Neural cell (in vitro differentiated cells): ENCODE measurements at regions not wholly inside any gene's neighbourhood (a gene's known extent, or its start where the extent isn't known, plus 50 kb on each side); places are given as distances from the start of the nearest gene placed in this dataset.

Experiments used
- H2AFZ ChIP-seq: fragments of 200-600, 300-800 bp; sonication (generic), shearing (Covaris generic); 2 replicates; pipeline ENCODE4 v1.6.0; 2014; ENCODE audit warnings: low read depth, mild to moderate bottlenecking, antibody characterized with exemption, low read length, moderate library complexity
- H3F3A ChIP-seq: fragments of 200-600 bp; shearing (Covaris generic); 2 replicates; pipeline ENCODE4 v1.6.1; 2016; ENCODE audit warnings: mild to moderate bottlenecking, moderate library complexity, mixed read lengths, antibody characterized with exemption, low read length; ENCODE audit not compliant: insufficient read depth, poor library complexity, severe bottlenecking
- H3K27ac ChIP-seq: fragments of 200-600, 300-800 bp; sonication (generic), shearing (Covaris generic); 2 replicates; pipeline ENCODE4 v1.5.1; 2014; ENCODE audit warnings: mild to moderate bottlenecking, low read length, moderate library complexity
- H3K27me3 ChIP-seq: fragments of 300-800, 200-600 bp; sonication (generic), shearing (Covaris generic); 2 replicates; pipeline ENCODE4 v1.6.0; 2014; ENCODE audit warnings: mild to moderate bottlenecking, low read depth, low read length, moderate library complexity; ENCODE audit not compliant: insufficient read depth
- H3K36me3 ChIP-seq: fragments of 300-800, 200-600 bp; sonication (generic), shearing (Covaris generic); 2 replicates; pipeline ENCODE4 v1.5.1; 2014; ENCODE audit warnings: mild to moderate bottlenecking, antibody characterized with exemption, low read length, moderate library complexity; ENCODE audit not compliant: insufficient read depth
- H3K4me2 ChIP-seq: fragments of 300-800, 200-600 bp; sonication (generic), shearing (Covaris generic); 2 replicates; pipeline ENCODE4 v1.6.0; 2014; ENCODE audit warnings: mild to moderate bottlenecking, low read length
- H3K4me3 ChIP-seq: fragments of 300-800, 200-600 bp; sonication (generic), shearing (Covaris generic); 2 replicates; pipeline ENCODE4 v1.5.1; 2014; ENCODE audit warnings: mild to moderate bottlenecking, low read length, moderate library complexity
- H3K79me2 ChIP-seq: fragments of 200-600 bp; shearing (Covaris generic); replicated peaks from 2 replicates; pipeline ENCODE4 v1.6.0; 2014; ENCODE audit warnings: mild to moderate bottlenecking, low read length, moderate library complexity; ENCODE audit not compliant: insufficient read depth
- H3K9ac ChIP-seq: fragments of 300-800, 200-600 bp; sonication (generic), shearing (Covaris generic); 2 replicates; pipeline ENCODE4 v1.6.1; 2016; ENCODE audit warnings: mild to moderate bottlenecking, low read length, mixed read lengths
- H3K9me2 ChIP-seq: fragments of 200-600 bp; shearing (Covaris generic); 2 replicates; pipeline ENCODE4 v1.6.1; 2016; ENCODE audit warnings: mild to moderate bottlenecking, low read length, mixed read lengths; ENCODE audit not compliant: insufficient read depth
- H3K9me3 ChIP-seq: fragments of 200-600, 300-800 bp; sonication (generic), shearing (Covaris generic); 2 replicates; pipeline ENCODE4 v1.6.1; 2016; ENCODE audit warnings: mild to moderate bottlenecking, mixed run types, low read length, moderate library complexity, mixed read lengths
- H4K20me1 ChIP-seq: fragments of 200-600 bp; shearing (Covaris generic); 2 replicates; pipeline ENCODE4 v1.6.1; 2016; ENCODE audit warnings: mild to moderate bottlenecking, mixed run types; ENCODE audit not compliant: insufficient read depth
- CTCF ChIP-seq: fragments of 450-650 bp; IDR thresholded peaks from 2 replicates; pipeline ENCODE4 v1.5.1; 2014; ENCODE audit warnings: antibody characterized with exemption, mild to moderate bottlenecking, moderate library complexity; ENCODE audit not compliant: poor library complexity, severe bottlenecking
- EP300 ChIP-seq: fragments of 450-650 bp; conservative IDR thresholded peaks from 2 replicates; pipeline ENCODE4 v1.6.1; 2014; ENCODE audit warnings: antibody characterized with exemption, mild to moderate bottlenecking, moderate library complexity; ENCODE audit not compliant: poor library complexity, severe bottlenecking
- EZH2 ChIP-seq: fragments of 200-600, 300-800 bp; shearing (Covaris generic), sonication (generic); IDR thresholded peaks from 2 replicates; pipeline ENCODE4 v1.6.1; 2014; ENCODE audit warnings: antibody characterized with exemption, low read length, borderline replicate concordance, mild to moderate bottlenecking; ENCODE audit not compliant: insufficient read depth, poor library complexity, severe bottlenecking
- MXI1 ChIP-seq: fragments of 450-650 bp; conservative IDR thresholded peaks from 2 replicates; pipeline ENCODE4 v1.6.1; 2014; ENCODE audit warnings: antibody characterized with exemption, mild to moderate bottlenecking; ENCODE audit not compliant: poor library complexity, severe bottlenecking
- POLR2AphosphoS5 ChIP-seq: IDR thresholded peaks from 2 replicates; pipeline ENCODE4 v1.6.1; 2012
- RAD21 ChIP-seq: fragments of 450-650 bp; conservative IDR thresholded peaks from 2 replicates; pipeline ENCODE4 v1.6.1; 2014; ENCODE audit warnings: antibody characterized with exemption, mild to moderate bottlenecking, moderate library complexity
- REST ChIP-seq: IDR thresholded peaks from 2 replicates; pipeline ENCODE4 v1.6.1; 2012; ENCODE audit warnings: borderline replicate concordance
- SMC3 ChIP-seq: fragments of 450-650 bp; conservative IDR thresholded peaks from 2 replicates; pipeline ENCODE4 v1.6.1; 2014; ENCODE audit warnings: antibody characterized with exemption, mild to moderate bottlenecking, moderate library complexity; ENCODE audit not compliant: poor library complexity
- TAF1 ChIP-seq: IDR thresholded peaks from 2 replicates; pipeline ENCODE4 v1.6.1; 2012; ENCODE audit warnings: low read depth

GRCh38 chr2:126782648-126783047 is 116.0 kb upstream of the TEX51 start:
- Histone ChIP-seq H3K9me3 (no peaks in the 10 kb centered on the region), H3K27me3 (no peaks in the 10 kb centered on the region), H2AFZ (no peak overlapping the region), H3K4me3 (no peak overlapping the region), H3K79me2 (no peaks in the 10 kb centered on the region), H4K20me1 (no peaks in the 10 kb centered on the region), H3K27ac (no peak overlapping the region), H3K36me3 (no peaks in the 10 kb centered on the region), H3K4me2 (no peak overlapping the region), H3K9ac (no peak overlapping the region), H3F3A (no peaks in the 10 kb centered on the region), H3K9me2 (no peaks in the 10 kb centered on the region)
- no peak for TF ChIP-seq SMC3
- TF ChIP-seq REST, result no peak
- no peak for TF ChIP-seq CTCF
- no peak for TF ChIP-seq EP300
- TF ChIP-seq EZH2, result no peak
- TF ChIP-seq TAF1, result no peak
- no peak for TF ChIP-seq RAD21
- no peak for TF ChIP-seq POLR2AphosphoS5
- no peak for TF ChIP-seq MXI1

GRCh38 chr2:126783341-126783740 is 115.3 kb upstream of the TEX51 start:
- Histone ChIP-seq H2AFZ (no peak overlapping the region), H3K36me3 (no peaks in the 10 kb centered on the region), H4K20me1 (no peaks in the 10 kb centered on the region), H3K9ac (no peak overlapping the region), H3F3A (no peaks in the 10 kb centered on the region), H3K9me3 (no peaks in the 10 kb centered on the region), H3K27me3 (no peaks in the 10 kb centered on the region), H3K9me2 (no peaks in the 10 kb centered on the region), H3K4me3 (no peak overlapping the region), H3K4me2 (no peak overlapping the region), H3K79me2 (no peaks in the 10 kb centered on the region), H3K27ac (no peak overlapping the region)
- TF ChIP-seq REST, result no peak
- TF ChIP-seq TAF1, result no peak
- no peak for TF ChIP-seq EP300
- TF ChIP-seq EZH2, result no peak
- no peak for TF ChIP-seq POLR2AphosphoS5
- TF ChIP-seq CTCF, result no peak
- TF ChIP-seq SMC3, result no peak
- no peak for TF ChIP-seq MXI1
- TF ChIP-seq RAD21, result no peak
